HK-2 (cell line): ENCODE measurements at regions not wholly inside any gene's neighbourhood (a gene's known extent, or its start where the extent isn't known, plus 50 kb on each side); places are given as distances from the start of the nearest gene placed in this dataset.
"Not testable (repeated sequence)": the region's sequence is repeated elsewhere in the genome, so short reads cannot be mapped to it uniquely, and the experiment has no call there.

ENCODE experiments used
- DNase-seq: peaks from one replicate; pipeline ENCODE4 v3.0.0-alpha.2; 2018; ENCODE audit not compliant: unreplicated experiment

- DNase-seq, result no peak
These were observed 363.5 kb downstream of the MRPL39 start for GRCh38 chr21:25243808-25244207.

- DNase-seq, result no peak
These were observed 366.3 kb downstream of the MRPL39 start for GRCh38 chr21:25240974-25241373.

- no peak for DNase-seq
These were observed 372.2 kb downstream of the MRPL39 start for GRCh38 chr21:25234857-25235801.

GRCh38 chr21:25220954-25221353, 386.3 kb downstream of the MRPL39 start:
- no peak for DNase-seq

GRCh38 chr21:25220169-25220568, 387.1 kb downstream of the MRPL39 start:
- DNase-seq, result no peak

GRCh38 chr21:25215698-25216384, 391.4 kb downstream of the MRPL39 start:
- no peak for DNase-seq

GRCh38 chr21:25214676-25215075, 392.6 kb downstream of the MRPL39 start:
- no peak for DNase-seq

- DNase-seq, result no peak
These were observed 407.3 kb downstream of the MRPL39 start for GRCh38 chr21:25199944-25200343.

- DNase-seq, result no peak
These were observed 416.1 kb downstream of the MRPL39 start for GRCh38 chr21:25191141-25191540.

- DNase-seq, result no peak
These were observed 417.8 kb downstream of the MRPL39 start for GRCh38 chr21:25189497-25189896.

GRCh38 chr21:25188677-25189079, 418.6 kb downstream of the MRPL39 start:
- no peak for DNase-seq

GRCh38 chr21:25186273-25186672, 421.0 kb downstream of the MRPL39 start:
- no peak for DNase-seq

- DNase-seq, result no peak
These were observed 423.7 kb downstream of the MRPL39 start for GRCh38 chr21:25183577-25183976.

- not testable (repeated sequence) for DNase-seq
These were observed 425.6 kb downstream of the MRPL39 start for GRCh38 chr21:25181690-25182089.

- no peak for DNase-seq
These were observed 428.2 kb downstream of the MRPL39 start for GRCh38 chr21:25179116-25179515.

GRCh38 chr21:25176637-25177412, 430.5 kb downstream of the MRPL39 start:
- no peak for DNase-seq

- DNase-seq, result no peak
These were observed 431.3 kb downstream of the MRPL39 start for GRCh38 chr21:25175938-25176337.

GRCh38 chr21:25171438-25171837, 435.8 kb downstream of the MRPL39 start:
- peak; percentile 16 for DNase-seq

GRCh38 chr21:25170681-25171080, 436.6 kb downstream of the MRPL39 start:
- no peak for DNase-seq

GRCh38 chr21:25169370-25169769, 437.9 kb downstream of the MRPL39 start:
- DNase-seq, result no peak

- DNase-seq, result not testable (repeated sequence)
These were observed 440.4 kb downstream of the MRPL39 start for GRCh38 chr21:25166904-25167303.

GRCh38 chr21:25161571-25161970, 445.7 kb downstream of the MRPL39 start:
- DNase-seq, result no peak
